ENCODE measurements at regions not wholly inside any gene's neighbourhood (a gene's known extent, or its start where the extent isn't known, plus 50 kb on each side); places are given as distances from the start of the nearest gene placed in this dataset.
A peak's percentile ranks its signal among the peaks of the same experiment; 100 is the strongest.

DNA sequence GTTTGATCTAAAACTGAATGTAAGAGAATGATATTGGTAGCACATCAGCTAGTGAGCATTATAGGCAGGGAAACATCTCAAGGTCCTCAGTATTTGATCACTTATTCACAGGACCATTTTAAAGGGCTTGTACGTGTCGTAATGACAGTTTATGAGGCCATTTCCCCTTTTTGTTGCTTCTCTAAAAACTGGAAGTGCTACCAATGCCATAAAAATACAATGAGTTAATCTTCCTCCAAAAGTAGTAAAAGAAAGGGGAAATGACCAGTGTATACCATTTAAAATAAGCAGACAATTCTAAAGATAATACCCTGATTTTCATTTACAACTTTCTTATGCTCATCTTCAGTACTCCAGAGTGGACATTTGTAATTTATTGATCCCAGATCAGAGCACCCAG lies 285.8 kb upstream of the PCSK5 start:
- TF ChIP-seq CTCF (IDR thresholded peaks at IDR 0.05) (no peak), POLR2A (IDR thresholded peaks at IDR 0.05) (no peak)
- Histone ChIP-seq H3K27ac (no peak overlapping the region), H3K4me1 (no peaks in the 10 kb centered on the region), H3K9me3 (no peaks in the 10 kb centered on the region), H3K36me3 (no peaks in the 10 kb centered on the region), H3K27me3 (no peaks in the 10 kb centered on the region), H3K4me3 (no peak overlapping the region)
- WGBS (ENCODE audit: insufficient coverage, low coverage, low lambda C conversion rate, missing lambda C conversion rate), result 25% methylated on average over 2 of the region's 2 CpGs
- ATAC-seq (peak in 2 of 4 donors; percentile 18 to 49), DNase-seq (no peak)
- intact Hi-C loops (cut with DNase I), result no loop called here

DNA sequence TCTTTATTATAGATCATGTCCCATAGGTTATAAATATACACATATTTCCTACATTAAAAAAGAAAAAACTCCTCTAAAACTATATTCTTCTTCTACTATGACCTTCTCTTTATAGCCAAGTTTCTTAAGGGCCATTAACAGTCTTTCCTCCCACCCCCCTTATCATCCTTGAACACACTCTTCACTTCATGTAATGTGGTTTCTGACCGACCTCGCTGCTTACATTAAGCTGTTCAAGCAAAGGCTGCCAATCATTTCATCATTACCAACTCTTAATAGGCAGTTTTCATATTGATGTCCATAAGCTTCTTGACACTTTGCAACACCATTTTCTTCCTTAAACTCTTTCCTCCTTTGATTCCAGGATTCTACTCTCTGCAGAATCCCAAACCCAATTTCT lies 283.0 kb upstream of the PCSK5 start:
- H3K9me3 ChIP-seq, result no peaks in the 10 kb centered on the region
- no peaks in the 10 kb centered on the region for H3K27me3 ChIP-seq
- ATAC-seq (no peak), DNase-seq (no peak)
- H3K4me3 ChIP-seq, result no peak overlapping the region
- H3K4me1 ChIP-seq, result no peaks in the 10 kb centered on the region
- H3K27ac ChIP-seq, result no peak overlapping the region
- WGBS (ENCODE audit: insufficient coverage, low coverage, low lambda C conversion rate, missing lambda C conversion rate), result 78% methylated on average over 2 of the region's 2 CpGs
- no peaks in the 10 kb centered on the region for H3K36me3 ChIP-seq
- intact Hi-C loops (cut with DNase I), result no loop called here
- TF ChIP-seq POLR2A (IDR thresholded peaks at IDR 0.05), result no peak
- no peak for TF ChIP-seq CTCF (IDR thresholded peaks at IDR 0.05)

GRCh38 chr9:75609401-75609800 lies 281.1 kb upstream of the PCSK5 start:
- TF ChIP-seq CTCF (IDR thresholded peaks at IDR 0.05), result no peak
- TF ChIP-seq POLR2A (IDR thresholded peaks at IDR 0.05), result no peak
- intact Hi-C loops (cut with DNase I), result no loop called here
- Histone ChIP-seq H3K36me3 (no peaks in the 10 kb centered on the region), H3K4me1 (no peaks in the 10 kb centered on the region), H3K27me3 (no peaks in the 10 kb centered on the region), H3K9me3 (no peaks in the 10 kb centered on the region), H3K27ac (no peak overlapping the region), H3K4me3 (no peak overlapping the region)
- ATAC-seq (no peak), DNase-seq (no peak)

DNA sequence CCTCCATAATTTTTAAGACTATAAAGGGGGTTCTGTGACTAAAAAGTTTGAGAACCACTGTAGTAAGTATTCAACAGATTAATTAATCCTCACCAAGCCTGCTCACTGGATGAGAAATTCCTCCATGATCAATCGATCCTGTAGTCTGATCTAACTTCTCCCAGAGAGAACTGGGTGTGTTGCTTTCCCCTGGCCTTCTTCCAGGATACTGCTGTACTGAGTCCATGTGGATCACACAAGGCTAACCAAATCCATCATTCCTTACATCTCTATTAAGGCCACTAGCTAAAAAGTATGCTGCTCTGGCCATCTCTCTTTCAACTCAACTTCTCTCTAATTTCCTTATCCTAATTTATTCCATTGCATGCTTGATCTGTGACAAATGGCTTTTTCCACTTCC lies 280.2 kb upstream of the PCSK5 start:
- H3K4me3 ChIP-seq, result no peak overlapping the region
- no peaks in the 10 kb centered on the region for H3K4me1 ChIP-seq
- no peaks in the 10 kb centered on the region for H3K36me3 ChIP-seq
- intact Hi-C loops (cut with DNase I), result no loop called here
- 57% methylated on average over 1 of the region's 1 CpG for WGBS (ENCODE audit: insufficient coverage, low coverage, low lambda C conversion rate, missing lambda C conversion rate)
- H3K27me3 ChIP-seq, result no peaks in the 10 kb centered on the region
- DNase-seq (no peak), ATAC-seq (no peak)
- H3K27ac ChIP-seq, result no peak overlapping the region
- TF ChIP-seq CTCF (IDR thresholded peaks at IDR 0.05) (no peak), POLR2A (IDR thresholded peaks at IDR 0.05) (no peak)
- no peaks in the 10 kb centered on the region for H3K9me3 ChIP-seq

GRCh38 chr9:75612205-75612604 lies 278.3 kb upstream of the PCSK5 start:
- DNase-seq (no peak), ATAC-seq (no peak)
- TF ChIP-seq CTCF (IDR thresholded peaks at IDR 0.05) (no peak), POLR2A (IDR thresholded peaks at IDR 0.05) (no peak)
- no peaks in the 10 kb centered on the region for H3K36me3 ChIP-seq
- H3K4me1 ChIP-seq, result no peaks in the 10 kb centered on the region
- intact Hi-C loops (cut with DNase I), result no loop called here
- H3K27me3 ChIP-seq, result no peaks in the 10 kb centered on the region
- H3K9me3 ChIP-seq, result no peaks in the 10 kb centered on the region
- H3K4me3 ChIP-seq, result no peak overlapping the region
- no peak overlapping the region for H3K27ac ChIP-seq
